A673 (cell line): ENCODE measurements at regions not wholly inside any gene's neighbourhood (a gene's known extent, or its start where the extent isn't known, plus 50 kb on each side); places are given as distances from the start of the nearest gene placed in this dataset.

Experiments used
- CTCF ChIP-seq: fragments of 300-800, 200-600 bp; sonication (generic); conservative IDR thresholded peaks from 2 replicates; pipeline ENCODE4 v1.5.1; 2017; ENCODE audit warnings: low read depth, mild to moderate bottlenecking, antibody characterized with exemption, low read length, moderate library complexity, mixed read lengths
- EZH2 ChIP-seq: fragments of 200-600 bp; sonication (generic); IDR thresholded peaks from 2 replicates; pipeline ENCODE4 v1.6.1; 2017; ENCODE audit warnings: borderline replicate concordance, low read depth, mild to moderate bottlenecking, mixed read lengths, antibody characterized with exemption, low read length; ENCODE audit not compliant: poor library complexity, severe bottlenecking

- TF ChIP-seq CTCF (no peak), EZH2 (no peak)
Observed at GRCh38 chr14:96978525-96979272, 181.5 kb downstream of the VRK1 start.
